Hindlimb muscle (tissue), 1 donor: ENCODE measurements at regions not wholly inside any gene's neighbourhood (a gene's known extent, or its start where the extent isn't known, plus 50 kb on each side); places are given as distances from the start of the nearest gene placed in this dataset.
"Not testable (repeated sequence)": the region's sequence is repeated elsewhere in the genome, so short reads cannot be mapped to it uniquely, and the experiment has no call there.

Source experiments
- DNase-seq: peaks from one replicate; pipeline ENCODE4 v3.0.0-alpha.2; 2013

DNA sequence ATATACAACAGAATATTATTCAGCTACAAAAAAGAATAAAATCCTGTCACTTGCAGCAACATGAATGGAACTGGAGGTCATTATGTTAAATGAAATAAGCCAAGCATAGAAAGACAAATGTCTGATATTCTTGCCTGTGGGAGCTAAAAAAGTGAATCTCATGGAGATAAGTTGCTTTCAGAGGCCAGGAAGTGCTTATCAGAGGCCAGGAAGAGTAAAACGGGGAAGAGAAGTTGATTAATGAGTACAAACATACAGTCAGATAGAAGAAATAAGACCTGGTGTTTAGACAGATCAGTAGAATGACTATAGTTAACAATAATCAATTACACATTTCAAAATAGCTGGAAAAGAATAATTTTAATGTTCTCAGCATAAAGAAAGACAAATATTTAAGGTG, 54.4 kb upstream of the CPHXL start:
- no peak for DNase-seq

GRCh38 chr16:75781683-75782343, 55.5 kb upstream of the CPHXL start:
- DNase-seq: no peak

- no peak for DNase-seq
These were observed 61.1 kb upstream of the CPHXL start for GRCh38 chr16:75787440-75787839.

GRCh38 chr16:75789237-75789636, 62.9 kb upstream of the CPHXL start:
- peak; percentile 47 for DNase-seq

GRCh38 chr16:75792771-75793492, 66.6 kb upstream of the CPHXL start:
- no peak for DNase-seq

GRCh38 chr16:75793641-75794040, 67.4 kb upstream of the CPHXL start:
- no peak for DNase-seq

DNA sequence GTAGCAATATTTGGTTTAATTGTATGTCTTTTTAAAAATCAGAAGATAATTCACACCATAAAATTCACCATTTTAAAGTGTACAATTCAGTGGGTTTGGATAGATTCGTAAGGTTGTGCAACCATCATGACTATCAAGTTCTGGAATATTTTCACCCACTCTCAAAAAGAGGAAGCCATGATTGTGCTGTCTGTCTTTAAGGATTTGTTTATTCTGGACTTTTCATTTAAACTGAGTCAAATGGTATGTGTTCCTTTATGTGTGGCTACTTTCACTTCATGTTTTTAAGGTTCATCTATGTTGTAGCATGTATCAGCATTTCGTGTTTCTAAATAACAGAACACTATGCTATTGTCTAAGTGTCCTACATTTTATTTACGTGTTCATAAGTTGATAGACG, 68.1 kb upstream of the CPHXL start:
- no peak for DNase-seq

DNA sequence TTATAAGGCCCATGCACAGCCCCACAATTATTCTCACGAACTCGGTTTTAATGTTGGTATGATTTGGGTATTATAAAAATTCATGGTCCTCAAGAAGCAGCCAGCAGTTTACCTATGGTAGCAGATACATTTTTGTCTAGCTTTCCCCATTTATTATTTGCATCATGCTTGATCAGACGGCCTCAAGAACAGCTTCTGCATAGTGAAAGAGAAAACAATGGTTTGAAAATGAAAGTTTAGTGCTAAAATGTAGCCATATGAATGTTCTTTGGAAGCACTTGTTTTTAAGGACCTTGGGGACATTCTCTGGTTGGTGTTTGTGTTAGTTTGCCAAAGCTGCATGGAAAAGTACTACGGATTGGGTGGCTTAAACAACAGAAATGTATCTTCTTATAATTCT, 72.4 kb upstream of the CPHXL start:
- no peak for DNase-seq

GRCh38 chr16:75801307-75801706, 75.0 kb upstream of the CPHXL start:
- no peak for DNase-seq

DNA sequence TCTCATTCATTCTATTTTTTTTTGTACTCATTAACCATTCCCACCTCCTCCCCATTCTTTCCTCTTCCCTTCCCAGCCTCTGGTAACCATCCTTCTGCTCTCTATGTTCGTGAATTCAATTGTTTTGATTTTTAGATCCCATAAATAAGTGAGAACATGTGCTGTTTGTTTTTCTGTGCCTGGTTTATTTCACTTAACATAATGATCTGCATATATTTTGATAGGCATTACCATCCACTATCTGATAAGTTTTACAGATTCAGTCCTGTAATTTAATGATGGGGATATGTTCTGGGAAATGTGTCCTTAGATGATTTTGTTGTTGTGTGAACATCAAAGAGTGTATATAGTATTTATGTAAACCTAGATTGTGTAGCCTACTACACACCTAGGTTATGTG, 77.5 kb upstream of the CPHXL start:
- DNase-seq: no peak

DNA sequence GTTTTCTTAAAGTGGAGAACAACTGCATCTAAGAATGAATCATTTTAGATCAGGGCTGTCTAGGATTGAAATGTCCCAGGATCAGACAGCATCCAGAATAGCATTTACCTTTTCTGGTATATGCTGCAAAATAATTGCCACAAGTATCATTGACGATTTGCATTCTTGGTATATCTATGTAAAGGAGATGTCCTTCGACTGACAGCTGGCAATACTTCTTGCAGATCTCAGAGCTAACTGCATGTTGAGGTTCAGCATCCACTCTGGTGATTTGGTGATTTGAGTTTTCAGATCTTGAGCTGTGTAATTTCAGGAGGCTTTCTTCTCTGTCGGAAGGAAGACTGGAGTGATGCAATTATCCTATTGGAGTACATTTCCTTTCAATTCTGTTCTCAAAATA, 78.1 kb upstream of the CPHXL start:
- no peak for DNase-seq

DNA sequence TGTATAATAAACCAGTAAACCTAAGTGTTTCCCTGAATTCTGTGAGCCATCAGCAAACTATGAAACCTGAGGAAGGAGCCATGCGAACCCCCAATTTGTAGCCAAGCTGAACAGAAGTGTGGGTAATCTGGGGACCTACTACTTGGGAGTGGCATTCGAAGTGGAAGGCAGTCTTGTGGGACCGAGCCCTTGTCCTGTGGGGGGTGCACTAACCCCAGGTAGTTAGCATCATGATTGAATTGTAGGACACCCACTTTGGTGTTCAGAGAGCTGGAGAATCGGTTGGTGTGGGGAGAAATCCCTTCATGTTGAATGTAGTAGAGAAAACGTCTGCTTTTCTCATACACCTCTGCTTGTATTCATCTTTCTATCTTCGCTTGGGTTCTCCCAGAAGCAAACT, 79.7 kb upstream of the CPHXL start:
- no peak for DNase-seq

DNA sequence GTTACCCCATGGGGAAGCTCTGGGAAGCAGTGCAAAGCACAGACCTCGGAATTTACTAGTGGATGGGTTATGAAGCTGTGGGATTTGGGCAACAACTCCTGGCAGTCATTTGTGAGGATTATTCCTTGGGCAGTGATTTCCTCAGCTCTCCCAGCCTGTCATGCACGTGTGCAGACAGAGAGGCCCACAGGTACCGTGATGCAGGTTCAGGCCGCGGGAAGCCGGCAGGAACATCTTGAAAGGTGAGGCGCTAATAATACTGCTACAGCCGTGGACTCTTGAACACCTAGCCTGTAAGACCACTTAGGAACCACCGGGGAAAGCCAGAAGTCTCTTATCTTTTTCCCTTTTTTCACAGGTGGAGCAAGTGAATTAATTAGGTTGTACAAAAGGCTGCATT, 80.2 kb upstream of the CPHXL start:
- DNase-seq: no peak

DNA sequence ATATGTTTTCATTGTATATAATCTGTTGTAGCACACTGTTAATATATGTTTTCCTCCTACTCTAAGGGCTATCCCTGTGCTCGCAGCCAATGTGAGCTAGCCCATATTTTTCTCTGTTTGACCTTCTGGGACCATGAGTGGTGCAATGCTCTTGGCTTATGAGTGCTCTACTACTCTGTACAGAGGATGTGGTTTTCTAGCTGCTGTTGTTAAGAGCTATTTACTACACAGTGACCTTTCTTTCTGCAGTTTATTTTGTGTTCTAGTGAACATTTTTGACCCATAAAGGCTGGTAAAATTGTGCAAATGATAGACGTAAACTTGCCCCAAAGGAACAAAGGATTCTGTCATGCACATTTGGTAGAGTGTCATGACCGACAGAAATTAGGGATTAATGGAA, 84.1 kb upstream of the CPHXL start:
- no peak for DNase-seq

DNA sequence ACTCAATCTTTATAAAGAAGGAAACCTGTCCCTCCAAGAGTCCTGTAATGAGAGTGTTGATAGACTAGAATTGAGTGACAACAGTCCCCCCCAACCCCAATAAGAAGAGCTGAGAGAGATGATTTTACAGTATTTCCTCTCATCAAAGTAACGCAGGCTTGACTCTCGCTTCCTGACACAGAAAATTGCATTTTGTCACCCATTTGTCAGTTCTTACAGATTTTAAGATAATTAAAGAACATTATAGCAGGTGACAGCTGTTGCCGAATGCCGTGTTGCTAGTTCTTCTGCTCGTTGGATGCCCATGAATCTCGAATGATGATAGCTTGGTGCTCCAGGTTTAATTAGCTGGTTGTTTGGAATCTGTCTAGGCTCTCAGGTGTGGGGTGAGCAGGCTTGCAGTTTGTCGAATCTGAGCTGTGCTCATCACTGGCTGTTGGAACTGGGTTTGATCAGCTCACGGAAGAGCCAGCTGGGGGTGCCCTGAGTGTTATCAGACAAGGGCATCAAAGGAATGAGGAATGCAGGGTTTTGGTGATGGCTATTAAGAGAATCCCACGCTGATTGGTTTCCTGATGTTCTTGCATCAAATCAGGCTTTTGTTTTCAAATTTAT, 84.8 kb upstream of the CPHXL start:
- DNase-seq: no peak

GRCh38 chr16:75818491-75818890, 92.2 kb upstream of the CPHXL start:
- DNase-seq: peak; percentile 6

GRCh38 chr16:75820672-75821071, 94.4 kb upstream of the CPHXL start:
- no peak for DNase-seq

DNA sequence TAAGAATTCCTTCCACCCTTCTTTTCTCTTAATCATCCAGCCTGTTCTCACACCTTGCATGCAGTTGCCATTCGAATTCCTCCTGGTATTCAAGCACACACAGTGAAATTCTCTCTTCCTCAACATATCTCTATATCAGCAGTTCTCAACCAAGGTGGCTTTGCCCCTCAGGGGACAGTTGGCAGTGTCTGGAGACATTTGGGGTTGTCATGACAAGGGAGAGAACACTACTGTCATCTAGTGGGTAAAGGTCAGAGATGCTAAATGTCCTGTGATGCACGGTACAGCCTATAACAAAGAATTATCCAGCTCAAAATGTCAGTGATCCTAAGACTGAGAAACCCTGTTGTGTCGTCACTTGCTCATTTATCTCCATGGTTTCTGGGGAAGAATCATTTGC, 94.8 kb upstream of the CPHXL start:
- DNase-seq: no peak

DNA sequence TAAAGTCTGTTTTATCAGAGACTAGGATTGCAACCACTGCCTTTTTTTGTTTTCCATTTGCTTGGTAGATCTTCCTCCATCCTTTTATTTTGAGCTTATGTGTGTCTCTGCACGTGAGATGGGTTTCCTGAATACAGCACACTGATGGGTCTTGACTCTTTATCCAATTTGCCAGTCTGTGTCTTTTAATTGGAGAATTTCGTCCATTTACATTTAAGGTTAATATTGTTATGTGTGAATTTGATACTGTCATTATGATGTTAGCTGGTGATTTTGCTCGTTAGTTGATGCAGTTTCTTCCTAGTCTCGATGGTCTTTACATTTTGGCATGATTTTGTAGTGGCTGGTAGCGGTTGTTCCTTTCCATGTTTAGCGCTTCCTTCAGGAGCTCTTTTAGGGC, 99.5 kb upstream of the CPHXL start:
- DNase-seq: not testable (repeated sequence)

- DNase-seq: not testable (repeated sequence)
These were observed 101.2 kb upstream of the CPHXL start for GRCh38 chr16:75827372-75828038.

DNA sequence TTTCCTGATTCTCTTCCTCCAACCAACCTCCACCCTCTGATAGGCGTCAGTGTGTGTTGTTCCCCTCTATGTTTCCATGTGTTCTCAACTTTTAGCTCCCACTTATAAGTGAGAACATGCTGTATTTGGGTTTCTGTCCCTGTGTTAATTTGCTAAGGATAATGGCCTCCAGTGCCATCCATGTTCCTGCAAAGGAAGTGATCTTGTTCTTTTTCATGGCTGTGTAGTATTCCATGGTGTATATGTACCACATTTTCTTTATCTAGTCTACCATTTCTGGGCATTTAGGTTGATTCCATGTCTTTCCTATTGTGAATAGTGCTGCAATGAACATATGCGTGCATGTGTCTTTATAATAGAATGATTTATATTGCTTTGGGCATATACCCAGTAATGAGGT, 107.1 kb upstream of the CPHXL start:
- not testable (repeated sequence) for DNase-seq

- DNase-seq: no peak
These were observed 110.2 kb upstream of the CPHXL start for GRCh38 chr16:75836347-75837010.

GRCh38 chr16:75837264-75837663, 111.0 kb upstream of the CPHXL start:
- no peak for DNase-seq
